ENCODE measurements at regions not wholly inside any gene's neighbourhood (a gene's known extent, or its start where the extent isn't known, plus 50 kb on each side); places are given as distances from the start of the nearest gene placed in this dataset.

- no peak overlapping the region for H3K4me2 ChIP-seq (ENCODE audit: low read length)
- no peak overlapping the region for H3K4me3 ChIP-seq (ENCODE audit: low read depth, low read length)
- H3K9me3 ChIP-seq (ENCODE audit: control insufficient read depth, low read length): no peaks in the 10 kb centered on the region
- no peaks in the 10 kb centered on the region for H3K79me2 ChIP-seq
- no peak overlapping the region for H3K27ac ChIP-seq
- H2AFZ ChIP-seq: no peak overlapping the region
- H3K36me3 ChIP-seq (ENCODE audit: control insufficient read depth, insufficient read depth, low read length): no peaks in the 10 kb centered on the region
- H3K4me1 ChIP-seq: no peaks in the 10 kb centered on the region
- no peak overlapping the region for H3K9ac ChIP-seq
- no peaks in the 10 kb centered on the region for H3K27me3 ChIP-seq (ENCODE audit: control insufficient read depth, insufficient read depth, low read length)
- no peak for TF ChIP-seq CTCF (IDR thresholded peaks at IDR 0.05)
Measured at GRCh38 chr5:89520771-89521170, 637.8 kb upstream of the MEF2C start.

- Histone ChIP-seq H3K27ac (no peak overlapping the region), H3K9me3 (ENCODE audit: control insufficient read depth, low read length) (no peaks in the 10 kb centered on the region), H3K36me3 (ENCODE audit: control insufficient read depth, insufficient read depth, low read length) (no peaks in the 10 kb centered on the region), H3K4me2 (ENCODE audit: low read length) (no peak overlapping the region), H3K4me3 (ENCODE audit: low read depth, low read length) (no peak overlapping the region), H3K9ac (no peak overlapping the region), H3K79me2 (no peaks in the 10 kb centered on the region), H3K27me3 (ENCODE audit: control insufficient read depth, insufficient read depth, low read length) (no peaks in the 10 kb centered on the region), H2AFZ (no peak overlapping the region), H3K4me1 (no peaks in the 10 kb centered on the region)
- TF ChIP-seq CTCF (IDR thresholded peaks at IDR 0.05): no peak
Measured at GRCh38 chr5:89513299-89514044, 630.5 kb upstream of the MEF2C start.

GRCh38 chr5:89504051-89504450 is 621.1 kb upstream of the MEF2C start:
- Histone ChIP-seq H3K27me3 (ENCODE audit: control insufficient read depth, insufficient read depth, low read length) (no peaks in the 10 kb centered on the region), H3K36me3 (ENCODE audit: control insufficient read depth, insufficient read depth, low read length) (no peaks in the 10 kb centered on the region), H3K27ac (no peak overlapping the region), H3K4me1 (no peaks in the 10 kb centered on the region), H3K4me3 (ENCODE audit: low read depth, low read length) (no peak overlapping the region), H3K9me3 (ENCODE audit: control insufficient read depth, low read length) (no peaks in the 10 kb centered on the region), H3K79me2 (no peaks in the 10 kb centered on the region), H2AFZ (no peak overlapping the region), H3K9ac (no peak overlapping the region), H3K4me2 (ENCODE audit: low read length) (no peak overlapping the region)
- no peak for TF ChIP-seq CTCF (IDR thresholded peaks at IDR 0.05)

GRCh38 chr5:89499787-89500186 is 616.8 kb upstream of the MEF2C start:
- Histone ChIP-seq H3K4me2 (ENCODE audit: low read length) (no peak overlapping the region), H2AFZ (no peak overlapping the region), H3K27me3 (ENCODE audit: control insufficient read depth, insufficient read depth, low read length) (no peaks in the 10 kb centered on the region), H3K36me3 (ENCODE audit: control insufficient read depth, insufficient read depth, low read length) (no peaks in the 10 kb centered on the region), H3K79me2 (no peaks in the 10 kb centered on the region), H3K9me3 (ENCODE audit: control insufficient read depth, low read length) (no peaks in the 10 kb centered on the region), H3K4me1 (no peaks in the 10 kb centered on the region), H3K4me3 (ENCODE audit: low read depth, low read length) (no peak overlapping the region), H3K27ac (no peak overlapping the region), H3K9ac (no peak overlapping the region)
- no peak for TF ChIP-seq CTCF (IDR thresholded peaks at IDR 0.05)

GRCh38 chr5:89498699-89499098 is 615.7 kb upstream of the MEF2C start:
- TF ChIP-seq CTCF (IDR thresholded peaks at IDR 0.05): no peak
- no peaks in the 10 kb centered on the region for H3K9me3 ChIP-seq (ENCODE audit: control insufficient read depth, low read length)
- H3K79me2 ChIP-seq: no peaks in the 10 kb centered on the region
- H3K4me3 ChIP-seq (ENCODE audit: low read depth, low read length): no peak overlapping the region
- H3K9ac ChIP-seq: no peak overlapping the region
- H3K27ac ChIP-seq: no peak overlapping the region
- no peaks in the 10 kb centered on the region for H3K27me3 ChIP-seq (ENCODE audit: control insufficient read depth, insufficient read depth, low read length)
- H2AFZ ChIP-seq: no peak overlapping the region
- H3K4me1 ChIP-seq: no peaks in the 10 kb centered on the region
- H3K36me3 ChIP-seq (ENCODE audit: control insufficient read depth, insufficient read depth, low read length): no peaks in the 10 kb centered on the region
- no peak overlapping the region for H3K4me2 ChIP-seq (ENCODE audit: low read length)

All from parathyroid adenoma (tissue), 2 donors.